Ovary (tissue), 7 donors: ENCODE measurements at regions not wholly inside any gene's neighbourhood (a gene's known extent, or its start where the extent isn't known, plus 50 kb on each side); places are given as distances from the start of the nearest gene placed in this dataset.

Experiments used
- DNase-seq, 5 donors: peaks; one replicate each; pipeline ENCODE4 v3.0.0-alpha.2; 2019 to 2020
- H3K27ac ChIP-seq, 2 donors: fragments of 200-600 bp; one replicate each; pipeline versions ENCODE4 v1.5.1 to v1.8.0; 2019 to 2022
- H3K27me3 ChIP-seq: fragments of 200-600 bp; one replicate; pipeline ENCODE4 v1.8.0; 2022
- H3K36me3 ChIP-seq: fragments of 200-600 bp; sonication (generic); one replicate; pipeline ENCODE4 v1.5.1; 2019
- H3K4me1 ChIP-seq: one replicate; pipeline ENCODE4 v1.8.1; 2013; ENCODE audit warnings: mild to moderate bottlenecking, moderate library complexity; ENCODE audit not compliant: insufficient read depth
- H3K4me3 ChIP-seq: fragments of 200-600 bp; sonication (generic); one replicate; pipeline ENCODE4 v1.5.1; 2017
- H3K9me3 ChIP-seq, 2 donors: fragments of 200-600 bp in 1 of 2; sonication (generic) in 1 of 2; one replicate each; pipeline versions ENCODE4 v1.5.1 to v1.8.1; 2013 to 2019; ENCODE audit warnings: mild to moderate bottlenecking in 1 of 2, moderate library complexity in 1 of 2
- CTCF ChIP-seq, 3 donors: fragments of 450-650 bp in 2 of 3; fragments of 200-600 bp in 1 of 3; IDR thresholded peaks; one replicate each; pipeline versions ENCODE4 v1.5.1 to v1.8.0; 2016 to 2022; ENCODE audit warnings: antibody characterized with exemption in 3 of 3, mild to moderate bottlenecking in 1 of 3
- EP300 ChIP-seq: sonication (generic); formaldehyde crosslinking; IDR thresholded peaks from one replicate; pipeline ENCODE4 v1.6.1; 2017; ENCODE audit warnings: antibody characterized with exemption
- POLR2A ChIP-seq: fragments of 450-650 bp; IDR thresholded peaks from one replicate; pipeline ENCODE4 v1.6.1; 2017; ENCODE audit warnings: antibody characterized with exemption, mild to moderate bottlenecking, moderate library complexity
- WGBS, 3 donors: extraction: QIAGEN DNeasy Blood & Tissue Kit in 1 of 3; methylation state at CpG; one replicate each; pipeline versions ENCODE4 v1.1.5 to v1.1.7; 2013 to 2017; 5-methylcytosine and 5-hydroxymethylcytosine counted together
- intact Hi-C, 4 donors: fragments of 100-400 bp; cut with DNase I; formaldehyde crosslinking; loops; one replicate each; pipeline versions ENCODE4 v1.11.0 to v1.15.1; 2022 to 2023
- donor health status: DM: no; HTN: no; CAD: no; lungs with moderate emphysema.
- donor health status: DM: no; HTN: no; CAD: no.
- donor health status: Bipolar disorder and iron deficiency.
- donor health status: DM: no; HTN: no; CAD: no.
- donor health status: DM: yes; HTN: yes; CAD: no.

GRCh38 chr1:14190508-14190907, 408.0 kb upstream of the KAZN start:
- Histone ChIP-seq H3K36me3 (no peaks in the 10 kb centered on the region), H3K4me1 (no peaks in the 10 kb centered on the region), H3K4me3 (no peak overlapping the region), H3K27ac (no peak overlapping the region), H3K9me3 (no peaks in the 10 kb centered on the region), H3K27me3 (no peaks in the 10 kb centered on the region)
- DNase-seq: no peak
- intact Hi-C loops: no loop called here
- WGBS, 3 donors: 80 to 88% (median 88%) methylated on average over 3 of the region's 3 CpGs
- TF ChIP-seq EP300: no peak
- no peak for TF ChIP-seq POLR2A
- no peak for TF ChIP-seq CTCF (IDR thresholded peaks at IDR 0.05)

- no peaks in the 10 kb centered on the region for H3K9me3 ChIP-seq
- DNase-seq: no peak
- intact Hi-C loops: no loop called here
- H3K4me1 ChIP-seq: no peaks in the 10 kb centered on the region
- no peak overlapping the region for H3K27ac ChIP-seq
- H3K27me3 ChIP-seq: no peaks in the 10 kb centered on the region
- H3K4me3 ChIP-seq: no peak overlapping the region
- 75 to 84% (median 83%) methylated on average over 3 of the region's 3 CpGs for WGBS, 3 donors
- TF ChIP-seq EP300 (no peak), CTCF (IDR thresholded peaks at IDR 0.05) (no peak), POLR2A (no peak)
- no peaks in the 10 kb centered on the region for H3K36me3 ChIP-seq
Measured at GRCh38 chr1:14194511-14194910, 404.0 kb upstream of the KAZN start.

GRCh38 chr1:14205066-14205465, 393.4 kb upstream of the KAZN start:
- no peak overlapping the region for H3K27ac ChIP-seq
- WGBS, 3 donors: 95 to 97% (median 97%) methylated on average over 1 of the region's 1 CpG
- no peaks in the 10 kb centered on the region for H3K9me3 ChIP-seq
- intact Hi-C loops: no loop called here
- no peaks in the 10 kb centered on the region for H3K4me1 ChIP-seq
- H3K36me3 ChIP-seq: no peaks in the 10 kb centered on the region
- no peak for TF ChIP-seq POLR2A
- no peak overlapping the region for H3K4me3 ChIP-seq
- H3K27me3 ChIP-seq: no peaks in the 10 kb centered on the region
- no peak for DNase-seq

- no peaks in the 10 kb centered on the region for H3K9me3 ChIP-seq
- DNase-seq: no peak
- TF ChIP-seq POLR2A (no peak), EP300 (no peak), CTCF (IDR thresholded peaks at IDR 0.05) (no peak)
- no peak overlapping the region for H3K27ac ChIP-seq
- no peaks in the 10 kb centered on the region for H3K4me1 ChIP-seq
- H3K36me3 ChIP-seq: no peaks in the 10 kb centered on the region
- intact Hi-C loops: no loop called here
- no peaks in the 10 kb centered on the region for H3K27me3 ChIP-seq
- no peak overlapping the region for H3K4me3 ChIP-seq
Measured at GRCh38 chr1:14215151-14215550, 383.3 kb upstream of the KAZN start.

- Histone ChIP-seq H3K36me3 (no peaks in the 10 kb centered on the region), H3K27me3 (no peaks in the 10 kb centered on the region), H3K4me3 (no peak overlapping the region), H3K27ac (no peak overlapping the region), H3K4me1 (no peaks in the 10 kb centered on the region), H3K9me3 (no peaks in the 10 kb centered on the region)
- no peak for DNase-seq
- 59 to 98% (median 92%) methylated on average over 1 of the region's 1 CpG for WGBS, 3 donors
- intact Hi-C loops: no loop called here
- no peak for TF ChIP-seq CTCF (IDR thresholded peaks at IDR 0.05)
- no peak for TF ChIP-seq POLR2A
- no peak for TF ChIP-seq EP300
Measured at GRCh38 chr1:14217384-14217783, 381.1 kb upstream of the KAZN start.
